ENCODE measurements at regions not wholly inside any gene's neighbourhood (a gene's known extent, or its start where the extent isn't known, plus 50 kb on each side); places are given as distances from the start of the nearest gene placed in this dataset.

GRCh38 chr20:55937283-55937682 is 68.0 kb downstream of the CBLN4 start:
- TF ChIP-seq, protein P1, sequence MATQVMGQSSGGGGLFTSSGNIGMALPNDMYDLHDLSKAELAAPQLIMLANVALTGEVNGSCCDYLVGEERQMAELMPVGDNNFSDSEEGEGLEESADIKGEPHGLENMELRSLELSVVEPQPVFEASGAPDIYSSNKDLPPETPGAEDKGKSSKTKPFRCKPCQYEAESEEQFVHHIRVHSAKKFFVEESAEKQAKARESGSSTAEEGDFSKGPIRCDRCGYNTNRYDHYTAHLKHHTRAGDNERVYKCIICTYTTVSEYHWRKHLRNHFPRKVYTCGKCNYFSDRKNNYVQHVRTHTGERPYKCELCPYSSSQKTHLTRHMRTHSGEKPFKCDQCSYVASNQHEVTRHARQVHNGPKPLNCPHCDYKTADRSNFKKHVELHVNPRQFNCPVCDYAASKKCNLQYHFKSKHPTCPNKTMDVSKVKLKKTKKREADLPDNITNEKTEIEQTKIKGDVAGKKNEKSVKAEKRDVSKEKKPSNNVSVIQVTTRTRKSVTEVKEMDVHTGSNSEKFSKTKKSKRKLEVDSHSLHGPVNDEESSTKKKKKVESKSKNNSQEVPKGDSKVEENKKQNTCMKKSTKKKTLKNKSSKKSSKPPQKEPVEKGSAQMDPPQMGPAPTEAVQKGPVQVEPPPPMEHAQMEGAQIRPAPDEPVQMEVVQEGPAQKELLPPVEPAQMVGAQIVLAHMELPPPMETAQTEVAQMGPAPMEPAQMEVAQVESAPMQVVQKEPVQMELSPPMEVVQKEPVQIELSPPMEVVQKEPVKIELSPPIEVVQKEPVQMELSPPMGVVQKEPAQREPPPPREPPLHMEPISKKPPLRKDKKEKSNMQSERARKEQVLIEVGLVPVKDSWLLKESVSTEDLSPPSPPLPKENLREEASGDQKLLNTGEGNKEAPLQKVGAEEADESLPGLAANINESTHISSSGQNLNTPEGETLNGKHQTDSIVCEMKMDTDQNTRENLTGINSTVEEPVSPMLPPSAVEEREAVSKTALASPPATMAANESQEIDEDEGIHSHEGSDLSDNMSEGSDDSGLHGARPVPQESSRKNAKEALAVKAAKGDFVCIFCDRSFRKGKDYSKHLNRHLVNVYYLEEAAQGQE (IDR thresholded peaks at IDR 0.05; ENCODE audit: low read depth), result no peak
- no peak for TF ChIP-seq EP300 (IDR thresholded peaks at IDR 0.05; ENCODE audit: borderline replicate concordance)
- no peak for TF ChIP-seq FOXM1 (IDR thresholded peaks at IDR 0.05; ENCODE audit: borderline replicate concordance, low read depth)
- TF ChIP-seq CREB1 (IDR thresholded peaks at IDR 0.05; ENCODE audit: low read depth), result no peak
- no peak for TF ChIP-seq EGR1 (IDR thresholded peaks at IDR 0.05)
- TF ChIP-seq, protein P2, sequence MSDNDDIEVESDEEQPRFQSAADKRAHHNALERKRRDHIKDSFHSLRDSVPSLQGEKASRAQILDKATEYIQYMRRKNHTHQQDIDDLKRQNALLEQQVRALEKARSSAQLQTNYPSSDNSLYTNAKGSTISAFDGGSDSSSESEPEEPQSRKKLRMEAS (IDR thresholded peaks at IDR 0.05), result no peak
